Esophagus muscularis mucosa (tissue), 3 donors: ENCODE measurements at regions not wholly inside any gene's neighbourhood (a gene's known extent, or its start where the extent isn't known, plus 50 kb on each side); places are given as distances from the start of the nearest gene placed in this dataset.
"Not testable (repeated sequence)": the region's sequence is repeated elsewhere in the genome, so short reads cannot be mapped to it uniquely, and the experiment has no call there.

Experiments used
- CTCF ChIP-seq, 3 experiments: fragments of 200-600 bp in 2 of 3; fragments of 450-650 bp in 1 of 3; sonication (generic) in 2 of 3; IDR thresholded peaks; one replicate each; pipeline ENCODE4 v1.5.1; 2017 to 2019; ENCODE audit warnings: antibody characterized with exemption in 3 of 3, mild to moderate bottlenecking in 2 of 3, moderate library complexity in 1 of 3
- POLR2A ChIP-seq: fragments of 450-650 bp; IDR thresholded peaks from one replicate; pipeline ENCODE4 v1.6.1; 2017; ENCODE audit warnings: antibody characterized with exemption, moderate library complexity, mild to moderate bottlenecking, low read depth
- POLR2AphosphoS5 ChIP-seq, 2 donors: sonication (generic); formaldehyde crosslinking; IDR thresholded peaks; one replicate each; pipeline ENCODE4 v1.6.1; 2017; ENCODE audit warnings: antibody characterized with exemption in 2 of 2

- TF ChIP-seq CTCF (IDR thresholded peaks at IDR 0.05); POLR2A; POLR2AphosphoS5 (IDR thresholded peaks at IDR 0.05): not testable (repeated sequence)
Observed at GRCh38 chr5:122515210-122515609, 203.2 kb downstream of the SNCAIP start.
